ENCODE measurements at regions not wholly inside any gene's neighbourhood (a gene's known extent, or its start where the extent isn't known, plus 50 kb on each side); places are given as distances from the start of the nearest gene placed in this dataset.

DNA sequence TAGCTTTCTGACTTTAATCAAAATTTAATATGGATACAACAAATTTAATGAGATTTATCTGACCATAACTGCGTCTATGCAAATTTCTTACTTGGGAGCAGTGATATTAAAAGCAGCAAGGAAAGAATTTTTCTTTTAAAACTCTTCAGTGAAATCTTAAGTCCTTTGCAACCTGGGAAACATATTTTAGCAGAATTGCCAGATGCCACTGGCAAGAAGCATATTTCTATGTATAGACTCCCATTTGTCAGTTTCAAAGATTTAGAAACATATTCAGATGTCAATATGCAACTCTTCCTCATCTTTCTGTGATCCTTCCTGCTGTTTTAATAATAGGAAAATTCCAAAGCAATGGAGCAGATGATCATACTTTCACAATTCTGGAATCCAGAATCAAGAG is 911.3 kb downstream of the LUZP2 start:
- Histone ChIP-seq H3K4me2 (ENCODE audit: control insufficient read depth, extremely low read depth, insufficient read depth, low read depth, low read length) (no peak overlapping the region), H3K9me3 (ENCODE audit: control insufficient read depth, low read depth, low read length) (no peaks in the 10 kb centered on the region), H3K4me3 (ENCODE audit: control insufficient read depth in 2 of 3, extremely low read depth in 1 of 3, insufficient read depth in 2 of 3, low read depth in 1 of 3, low read length in 3 of 3) (no peak overlapping the region), H3K4me1 (ENCODE audit: control insufficient read depth, extremely low read depth, insufficient read depth, low read length) (no peaks in the 10 kb centered on the region), H3K36me3 (ENCODE audit: control insufficient read depth in 2 of 2, extremely low read depth in 1 of 2, insufficient read depth in 2 of 2, low read length in 2 of 2) (no peaks in the 10 kb centered on the region), H3K27me3 (ENCODE audit: control insufficient read depth, extremely low read depth, insufficient read depth, low read length) (no peaks in the 10 kb centered on the region), H2AFZ (ENCODE audit: control insufficient read depth, low read length) (no peak overlapping the region), H3K27ac (ENCODE audit: control insufficient read depth, insufficient read depth, low read length) (no peak overlapping the region), H3K79me2 (ENCODE audit: control insufficient read depth, insufficient read depth, low read length) (no peaks in the 10 kb centered on the region), H3K9me1 (ENCODE audit: control insufficient read depth, extremely low read depth, insufficient read depth, low read length) (no peaks in the 10 kb centered on the region), H4K20me1 (ENCODE audit: control insufficient read depth, extremely low read depth, insufficient read depth, low read length) (no peaks in the 10 kb centered on the region), H3K9ac (ENCODE audit: control insufficient read depth, extremely low read depth, insufficient read depth, low read length) (no peak overlapping the region)
- no peak for DNase-seq (ENCODE audit: low read depth, low spot score)
- dilution Hi-C loops (cut with MboI; ENCODE audit: extremely low pct_ligation_motif_present, low sequenced_read_pairs), result no loop called here
- no peak for TF ChIP-seq EZH2 (IDR thresholded peaks at IDR 0.05; ENCODE audit: low read length)
- TF ChIP-seq, protein P1, sequence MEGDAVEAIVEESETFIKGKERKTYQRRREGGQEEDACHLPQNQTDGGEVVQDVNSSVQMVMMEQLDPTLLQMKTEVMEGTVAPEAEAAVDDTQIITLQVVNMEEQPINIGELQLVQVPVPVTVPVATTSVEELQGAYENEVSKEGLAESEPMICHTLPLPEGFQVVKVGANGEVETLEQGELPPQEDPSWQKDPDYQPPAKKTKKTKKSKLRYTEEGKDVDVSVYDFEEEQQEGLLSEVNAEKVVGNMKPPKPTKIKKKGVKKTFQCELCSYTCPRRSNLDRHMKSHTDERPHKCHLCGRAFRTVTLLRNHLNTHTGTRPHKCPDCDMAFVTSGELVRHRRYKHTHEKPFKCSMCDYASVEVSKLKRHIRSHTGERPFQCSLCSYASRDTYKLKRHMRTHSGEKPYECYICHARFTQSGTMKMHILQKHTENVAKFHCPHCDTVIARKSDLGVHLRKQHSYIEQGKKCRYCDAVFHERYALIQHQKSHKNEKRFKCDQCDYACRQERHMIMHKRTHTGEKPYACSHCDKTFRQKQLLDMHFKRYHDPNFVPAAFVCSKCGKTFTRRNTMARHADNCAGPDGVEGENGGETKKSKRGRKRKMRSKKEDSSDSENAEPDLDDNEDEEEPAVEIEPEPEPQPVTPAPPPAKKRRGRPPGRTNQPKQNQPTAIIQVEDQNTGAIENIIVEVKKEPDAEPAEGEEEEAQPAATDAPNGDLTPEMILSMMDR (optimal IDR thresholded peaks at IDR 0.05 in 1 of 3, IDR thresholded peaks at IDR 0.05 in 1 of 3, conservative IDR thresholded peaks at IDR 0.05 in 1 of 3; ENCODE audit: extremely low read depth in 1 of 3, insufficient read depth in 2 of 3, low read length in 3 of 3), result no peak
- no peak for FAIRE-seq

DNA sequence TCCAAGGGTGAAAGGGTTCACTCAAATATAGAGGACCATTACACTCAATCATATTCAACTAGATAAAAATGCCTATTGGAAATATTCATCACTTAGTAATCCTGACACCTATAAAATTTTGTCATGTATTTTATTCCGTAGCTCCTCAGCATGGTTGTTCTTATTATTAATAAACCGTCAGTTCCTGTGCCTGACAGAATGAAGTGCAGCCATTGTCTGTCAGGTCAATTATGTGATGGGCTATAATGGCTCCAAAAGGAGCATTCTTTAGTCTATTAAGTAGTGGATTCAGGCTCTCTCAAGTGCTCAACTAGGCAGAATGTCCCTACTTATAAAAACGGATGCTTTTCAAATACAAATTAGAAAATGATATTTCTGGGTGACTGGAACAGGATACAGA is 916.1 kb upstream of the ANO3 start:
- H3K9me3 ChIP-seq (ENCODE audit: control insufficient read depth, low read depth, low read length), result no peaks in the 10 kb centered on the region
- no peak overlapping the region for H3K4me2 ChIP-seq (ENCODE audit: control insufficient read depth, extremely low read depth, insufficient read depth, low read depth, low read length)
- H2AFZ ChIP-seq (ENCODE audit: control insufficient read depth, low read length), result no peak overlapping the region
- no peak overlapping the region for H3K27ac ChIP-seq (ENCODE audit: control insufficient read depth, insufficient read depth, low read length)
- no peaks in the 10 kb centered on the region for H3K9me1 ChIP-seq (ENCODE audit: control insufficient read depth, extremely low read depth, insufficient read depth, low read length)
- H3K9ac ChIP-seq (ENCODE audit: control insufficient read depth, extremely low read depth, insufficient read depth, low read length), result no peak overlapping the region
- H4K20me1 ChIP-seq (ENCODE audit: control insufficient read depth, extremely low read depth, insufficient read depth, low read length), result no peaks in the 10 kb centered on the region
- no peak for TF ChIP-seq EZH2 (IDR thresholded peaks at IDR 0.05; ENCODE audit: low read length)
- TF ChIP-seq, protein P1 (optimal IDR thresholded peaks at IDR 0.05 in 1 of 3, IDR thresholded peaks at IDR 0.05 in 1 of 3, conservative IDR thresholded peaks at IDR 0.05 in 1 of 3; ENCODE audit: extremely low read depth in 1 of 3, insufficient read depth in 2 of 3, low read length in 3 of 3), result no peak
- no peak for FAIRE-seq
- H3K4me3 ChIP-seq (ENCODE audit: control insufficient read depth in 2 of 3, extremely low read depth in 1 of 3, insufficient read depth in 2 of 3, low read depth in 1 of 3, low read length in 3 of 3), result no peak overlapping the region
- H3K4me1 ChIP-seq (ENCODE audit: control insufficient read depth, extremely low read depth, insufficient read depth, low read length), result no peaks in the 10 kb centered on the region
- H3K36me3 ChIP-seq (ENCODE audit: control insufficient read depth in 2 of 2, extremely low read depth in 1 of 2, insufficient read depth in 2 of 2, low read length in 2 of 2), result no peaks in the 10 kb centered on the region
- no peak for DNase-seq (ENCODE audit: low read depth, low spot score)
- no peaks in the 10 kb centered on the region for H3K27me3 ChIP-seq (ENCODE audit: control insufficient read depth, extremely low read depth, insufficient read depth, low read length)
- dilution Hi-C loops (cut with MboI; ENCODE audit: extremely low pct_ligation_motif_present, low sequenced_read_pairs), result no loop called here
- no peaks in the 10 kb centered on the region for H3K79me2 ChIP-seq (ENCODE audit: control insufficient read depth, insufficient read depth, low read length)

Measured in keratinocyte (primary cell).